Body of pancreas (tissue), 4 donors: ENCODE measurements at regions not wholly inside any gene's neighbourhood (a gene's known extent, or its start where the extent isn't known, plus 50 kb on each side); places are given as distances from the start of the nearest gene placed in this dataset.

Experiments
- POLR2A ChIP-seq, 3 donors: fragments of 450-650 bp; IDR thresholded peaks; one replicate each; pipeline ENCODE4 v1.6.1; 2016; ENCODE audit warnings: antibody characterized with exemption in 3 of 3, mild to moderate bottlenecking in 2 of 3
- TF ChIP-seq, protein P1 (sequence below), 7 experiments: fragments of 450-650 bp in 4 of 7; fragments of 200-600 bp in 3 of 7; sonication (generic) in 3 of 7; IDR thresholded peaks; one replicate each; pipeline ENCODE4 v1.5.1; 2016 to 2019; ENCODE audit warnings: antibody characterized with exemption in 7 of 7

DNA sequence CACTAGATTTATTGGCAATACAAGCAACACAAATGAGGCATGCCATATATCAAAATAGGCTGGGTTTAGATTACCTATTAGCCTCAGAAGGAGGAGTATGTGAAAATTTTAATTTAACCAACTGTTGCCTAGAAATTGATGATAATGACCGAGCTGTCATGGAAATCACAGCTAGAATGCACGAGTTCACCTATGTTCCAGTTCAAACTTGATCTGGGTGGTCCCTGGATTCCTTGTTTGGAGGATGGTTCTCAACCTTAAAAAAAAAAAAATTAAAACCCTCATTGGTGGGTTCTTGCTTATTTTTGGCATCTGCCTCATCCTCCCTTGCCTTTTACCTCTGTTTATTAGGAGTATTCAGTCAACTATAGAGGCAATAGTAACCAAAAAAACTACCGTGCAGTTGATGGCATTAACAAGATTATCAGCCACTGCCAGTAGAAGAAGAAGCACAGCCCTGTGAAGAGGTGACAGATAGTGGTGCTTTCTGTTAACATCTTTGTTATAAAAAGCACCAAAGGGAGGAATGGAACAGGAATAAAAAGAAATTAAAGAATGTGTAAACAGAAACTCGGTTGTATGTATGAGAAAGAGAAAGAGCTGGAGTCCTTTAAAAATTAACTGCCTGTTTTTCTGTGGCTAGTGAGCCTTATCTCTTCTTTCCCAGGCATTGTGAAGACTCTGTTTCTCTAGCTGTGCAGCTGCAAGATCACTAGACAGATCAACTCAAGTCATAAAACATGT lies 106.4 kb downstream of the ZNF429 start:
- TF ChIP-seq, protein P1, sequence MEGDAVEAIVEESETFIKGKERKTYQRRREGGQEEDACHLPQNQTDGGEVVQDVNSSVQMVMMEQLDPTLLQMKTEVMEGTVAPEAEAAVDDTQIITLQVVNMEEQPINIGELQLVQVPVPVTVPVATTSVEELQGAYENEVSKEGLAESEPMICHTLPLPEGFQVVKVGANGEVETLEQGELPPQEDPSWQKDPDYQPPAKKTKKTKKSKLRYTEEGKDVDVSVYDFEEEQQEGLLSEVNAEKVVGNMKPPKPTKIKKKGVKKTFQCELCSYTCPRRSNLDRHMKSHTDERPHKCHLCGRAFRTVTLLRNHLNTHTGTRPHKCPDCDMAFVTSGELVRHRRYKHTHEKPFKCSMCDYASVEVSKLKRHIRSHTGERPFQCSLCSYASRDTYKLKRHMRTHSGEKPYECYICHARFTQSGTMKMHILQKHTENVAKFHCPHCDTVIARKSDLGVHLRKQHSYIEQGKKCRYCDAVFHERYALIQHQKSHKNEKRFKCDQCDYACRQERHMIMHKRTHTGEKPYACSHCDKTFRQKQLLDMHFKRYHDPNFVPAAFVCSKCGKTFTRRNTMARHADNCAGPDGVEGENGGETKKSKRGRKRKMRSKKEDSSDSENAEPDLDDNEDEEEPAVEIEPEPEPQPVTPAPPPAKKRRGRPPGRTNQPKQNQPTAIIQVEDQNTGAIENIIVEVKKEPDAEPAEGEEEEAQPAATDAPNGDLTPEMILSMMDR (IDR thresholded peaks at IDR 0.05), result no peak
- TF ChIP-seq POLR2A (IDR thresholded peaks at IDR 0.05), result no peak
